ENCODE measurements at regions not wholly inside any gene's neighbourhood (a gene's known extent, or its start where the extent isn't known, plus 50 kb on each side); places are given as distances from the start of the nearest gene placed in this dataset.

GRCh38 chr9:120294003-120294402 is 286.0 kb downstream of the CDK5RAP2 start:
- H3K27ac ChIP-seq (ENCODE audit: low read depth, low read length, poor library complexity, severe bottlenecking), result no peak overlapping the region
- no peaks in the 10 kb centered on the region for H3K4me1 ChIP-seq (ENCODE audit: insufficient read depth, low read length, poor library complexity, severe bottlenecking)
- intact Hi-C loops (cut with micrococcal nuclease; ENCODE audit: unreplicated experiment), result no loop called here
- no peaks in the 10 kb centered on the region for H3K9me3 ChIP-seq (ENCODE audit: low read depth, low read length, poor library complexity, severe bottlenecking)
- peaks cover 34% of the 10 kb centered on the region for H3K27me3 ChIP-seq (replicated peaks; ENCODE audit: insufficient read depth, low read depth, low read length, poor library complexity)
- ChIA-PET POLR2A (ENCODE audit: low non-redundant PET) (no interaction called here), CTCF (no interaction called here)
- BruUV-seq (replicated peaks), result no TSS peak
- no peak for DNase-seq (ENCODE audit: low spot score)
- TF ChIP-seq EZH2 (IDR thresholded peaks at IDR 0.05; ENCODE audit: borderline replicate concordance, low read depth, low read length, poor library complexity, severe bottlenecking) (no peak), CTCF (conservative IDR thresholded peaks at IDR 0.05; ENCODE audit: low read depth, low read length) (no peak)
- H3K36me3 ChIP-seq (ENCODE audit: insufficient read depth, low read length, poor library complexity, severe bottlenecking), result no peaks in the 10 kb centered on the region
- no peak overlapping the region for H3K4me3 ChIP-seq (ENCODE audit: low read depth, low read length, poor library complexity, severe bottlenecking)

GRCh38 chr9:120292606-120293005 is 287.4 kb downstream of the CDK5RAP2 start:
- no peak for DNase-seq (ENCODE audit: low spot score)
- no peak overlapping the region for H3K27ac ChIP-seq (ENCODE audit: low read depth, low read length, poor library complexity, severe bottlenecking)
- H3K36me3 ChIP-seq (ENCODE audit: insufficient read depth, low read length, poor library complexity, severe bottlenecking), result no peaks in the 10 kb centered on the region
- no peaks in the 10 kb centered on the region for H3K4me1 ChIP-seq (ENCODE audit: insufficient read depth, low read length, poor library complexity, severe bottlenecking)
- ChIA-PET CTCF (no interaction called here), POLR2A (ENCODE audit: low non-redundant PET) (no interaction called here)
- H3K9me3 ChIP-seq (ENCODE audit: low read depth, low read length, poor library complexity, severe bottlenecking), result no peaks in the 10 kb centered on the region
- no peak overlapping the region for H3K4me3 ChIP-seq (ENCODE audit: low read depth, low read length, poor library complexity, severe bottlenecking)
- TF ChIP-seq CTCF (conservative IDR thresholded peaks at IDR 0.05; ENCODE audit: low read depth, low read length), result no peak
- no peak for TF ChIP-seq EZH2 (IDR thresholded peaks at IDR 0.05; ENCODE audit: borderline replicate concordance, low read depth, low read length, poor library complexity, severe bottlenecking)
- no TSS peak for BruUV-seq (replicated peaks)
- H3K27me3 ChIP-seq (replicated peaks; ENCODE audit: insufficient read depth, low read depth, low read length, poor library complexity), result peaks cover 26% of the 10 kb centered on the region
- intact Hi-C loops (cut with micrococcal nuclease; ENCODE audit: unreplicated experiment), result no loop called here

- ChIA-PET CTCF (no interaction called here), POLR2A (ENCODE audit: low non-redundant PET) (no interaction called here)
- H3K27me3 ChIP-seq (replicated peaks; ENCODE audit: insufficient read depth, low read depth, low read length, poor library complexity), result peaks cover 15% of the 10 kb centered on the region
- intact Hi-C loops (cut with micrococcal nuclease; ENCODE audit: unreplicated experiment), result no loop called here
- TF ChIP-seq EZH2 (IDR thresholded peaks at IDR 0.05; ENCODE audit: borderline replicate concordance, low read depth, low read length, poor library complexity, severe bottlenecking) (no peak), CTCF (conservative IDR thresholded peaks at IDR 0.05; ENCODE audit: low read depth, low read length) (no peak)
- H3K9me3 ChIP-seq (ENCODE audit: low read depth, low read length, poor library complexity, severe bottlenecking), result no peaks in the 10 kb centered on the region
- H3K36me3 ChIP-seq (ENCODE audit: insufficient read depth, low read length, poor library complexity, severe bottlenecking), result no peaks in the 10 kb centered on the region
- DNase-seq (ENCODE audit: low spot score), result no peak
- H3K4me1 ChIP-seq (ENCODE audit: insufficient read depth, low read length, poor library complexity, severe bottlenecking), result no peaks in the 10 kb centered on the region
- no TSS peak for BruUV-seq (replicated peaks)
- no peak overlapping the region for H3K4me3 ChIP-seq (ENCODE audit: low read depth, low read length, poor library complexity, severe bottlenecking)
- no peak overlapping the region for H3K27ac ChIP-seq (ENCODE audit: low read depth, low read length, poor library complexity, severe bottlenecking)
These were observed 288.9 kb downstream of the CDK5RAP2 start for GRCh38 chr9:120291050-120291449.
